GM21529 (cell line): ENCODE measurements at regions not wholly inside any gene's neighbourhood (a gene's known extent, or its start where the extent isn't known, plus 50 kb on each side); places are given as distances from the start of the nearest gene placed in this dataset.

Source experiments
- ATAC-seq: cut with Tn5 transposase; IDR thresholded peaks from one replicate; pipeline ENCODE4 v1.9.1; 2021; ENCODE audit not compliant: unreplicated experiment

DNA sequence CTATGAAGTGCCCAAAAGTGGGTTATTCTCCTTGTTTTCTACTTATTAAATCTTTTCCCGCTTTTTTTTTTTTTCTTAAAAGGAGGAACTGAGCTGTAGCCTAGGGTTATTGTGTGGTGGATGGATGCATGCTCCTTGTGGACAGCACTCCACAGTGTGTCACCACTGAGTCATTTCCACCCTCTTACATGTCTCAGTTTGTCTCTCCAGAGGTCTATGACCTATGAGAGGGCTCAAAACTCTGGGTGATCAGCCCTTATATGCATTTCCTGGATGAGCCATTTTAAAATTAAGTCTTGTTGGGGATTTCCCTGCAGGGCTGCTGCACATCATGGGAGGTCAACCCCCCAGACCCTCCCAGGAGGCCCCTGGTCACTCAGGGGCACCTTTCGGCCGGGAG, 102.2 kb upstream of the MOCS2 start:
- ATAC-seq = no peak

DNA sequence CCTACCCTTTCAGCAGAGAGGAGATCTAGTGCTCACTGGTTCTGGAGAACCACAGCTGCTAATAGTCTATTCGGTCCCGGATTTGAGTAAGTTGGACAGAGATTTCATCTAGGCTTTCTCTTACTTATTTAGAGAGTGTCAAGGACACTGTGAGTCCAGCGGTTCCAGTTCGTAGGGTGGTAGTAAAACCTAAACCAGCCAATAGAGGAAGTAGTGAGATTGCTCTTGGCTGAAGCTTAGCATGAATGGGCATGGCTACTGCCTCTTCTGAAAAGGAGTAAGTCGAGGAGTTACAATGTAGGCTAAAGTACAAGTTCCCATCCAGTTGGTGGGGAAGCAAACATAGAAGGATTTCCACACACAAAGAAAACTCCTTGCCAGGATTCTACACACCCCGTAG, 109.6 kb upstream of the MOCS2 start:
- no peak for ATAC-seq

DNA sequence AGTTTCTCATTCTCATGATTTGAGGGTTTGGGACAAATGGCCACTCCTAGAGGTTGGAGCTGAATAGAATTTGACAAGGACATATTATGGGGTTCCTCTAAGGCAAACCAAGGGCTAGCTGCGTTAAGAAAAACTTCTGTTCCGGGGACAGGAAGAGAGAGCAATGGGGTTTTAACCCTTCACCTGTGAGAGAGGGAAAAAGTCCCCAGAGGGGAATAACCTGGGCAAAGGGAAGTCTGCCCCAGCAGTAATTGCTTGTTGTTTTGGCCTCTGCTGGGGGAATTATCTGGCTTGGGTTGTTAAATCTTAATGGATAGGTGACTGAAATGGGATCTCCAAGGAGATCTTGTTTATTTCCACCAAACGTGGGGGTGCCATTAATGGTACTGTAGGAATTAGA, 110.1 kb upstream of the MOCS2 start:
- no peak for ATAC-seq

DNA sequence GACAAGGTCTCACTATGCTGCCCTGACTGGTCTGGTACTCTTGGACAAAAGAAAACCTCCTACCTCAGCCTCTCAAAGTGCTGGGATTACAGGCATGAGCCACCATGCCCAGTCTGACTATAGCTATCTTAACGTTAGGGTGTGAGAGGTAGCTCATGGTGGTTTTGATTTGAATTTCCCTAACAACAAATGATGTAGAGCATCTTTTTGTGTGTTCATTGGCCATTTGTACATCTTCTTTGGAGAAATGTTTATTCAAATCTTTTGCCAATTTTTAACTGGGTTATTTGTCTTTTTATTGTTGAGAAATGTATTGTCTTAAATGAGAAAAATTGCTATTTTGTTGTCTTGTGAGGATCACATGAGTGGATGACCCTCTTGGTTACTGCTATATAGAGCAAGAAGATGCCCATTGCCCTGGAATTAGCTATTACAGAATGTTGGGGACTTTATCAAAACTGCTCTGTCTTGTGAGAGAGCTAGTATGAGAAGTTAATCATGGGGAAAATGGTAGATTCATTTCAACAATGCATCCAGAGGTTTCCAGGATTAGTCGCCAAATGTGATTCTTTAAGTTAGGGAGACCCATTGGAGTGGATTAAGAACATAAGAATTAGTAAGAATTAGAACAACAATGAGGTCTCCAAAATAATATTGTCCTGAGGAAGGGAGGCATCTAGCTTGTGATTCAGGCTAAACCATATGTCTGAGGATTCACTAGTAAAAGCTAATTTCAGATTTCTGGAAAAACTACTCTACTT, 124.3 kb upstream of the MOCS2 start:
- ATAC-seq = no peak

DNA sequence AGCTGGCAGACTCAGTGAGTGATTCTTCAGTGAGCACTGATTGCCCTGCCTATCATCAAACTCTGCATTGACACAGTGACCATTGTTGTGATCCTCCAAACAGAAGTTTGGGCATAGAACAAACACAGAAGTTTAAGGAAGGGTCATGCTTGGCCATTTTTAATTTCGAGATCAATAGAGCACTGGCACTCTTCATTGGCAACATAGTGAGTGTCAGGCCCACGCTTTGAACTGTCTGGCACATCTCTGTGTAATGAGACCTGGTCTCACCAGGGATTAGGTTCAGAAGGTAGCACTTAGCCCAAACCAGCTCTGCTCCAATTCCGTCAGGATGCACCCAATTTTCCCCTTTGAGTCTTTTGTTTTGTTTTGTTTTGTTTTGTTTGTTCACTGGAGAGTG, 127.1 kb upstream of the MOCS2 start:
- ATAC-seq = no peak

DNA sequence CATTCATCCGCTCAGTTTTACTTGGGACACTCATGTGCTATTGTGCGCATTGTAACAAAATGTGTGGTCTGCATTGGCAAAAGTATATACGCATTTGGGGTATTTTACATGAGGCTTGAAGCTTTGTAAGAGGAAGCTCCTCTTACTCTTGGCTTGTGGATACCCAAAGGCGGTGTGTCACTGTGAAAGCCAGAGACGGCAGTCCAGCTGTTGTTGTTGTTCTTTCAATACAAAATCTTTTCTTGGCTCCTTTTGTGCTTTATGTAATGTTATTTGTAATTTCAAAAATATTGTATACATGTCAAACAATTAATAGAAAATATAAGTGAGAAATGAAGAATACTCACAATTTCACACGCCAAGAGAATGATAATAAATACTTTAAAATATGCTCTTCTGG, 128.3 kb upstream of the MOCS2 start:
- no peak for ATAC-seq

DNA sequence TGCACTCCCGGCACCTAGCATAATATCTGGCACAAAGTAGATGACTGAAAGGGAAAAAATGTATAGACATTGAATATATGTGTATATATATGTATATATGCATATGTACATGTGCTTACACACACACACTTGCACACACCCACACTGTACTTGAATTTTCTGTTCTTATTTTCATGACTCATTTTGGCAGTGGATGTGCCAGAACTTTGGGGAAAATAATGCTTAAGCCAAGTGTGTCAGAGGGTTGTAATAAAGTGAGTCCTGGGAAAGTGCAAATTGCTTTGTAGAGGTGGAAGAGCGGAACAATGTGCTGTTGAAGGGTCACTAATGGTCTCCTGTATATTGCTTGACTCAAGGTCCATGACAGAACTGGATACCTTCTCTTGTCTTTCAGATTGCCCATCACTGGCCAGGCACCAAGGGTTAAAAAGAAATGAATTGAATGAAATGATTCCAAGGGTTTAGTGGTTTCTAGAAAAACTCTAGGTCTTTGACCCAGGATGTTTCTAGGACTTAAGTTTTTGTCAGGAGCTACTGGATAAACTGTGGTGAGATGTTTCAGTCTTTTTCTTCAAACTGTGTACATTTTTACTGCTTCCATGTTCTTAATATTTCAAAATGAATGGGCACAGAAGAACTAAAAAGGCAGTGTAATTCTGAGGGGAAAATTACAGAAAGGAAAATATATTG, 129.9 kb upstream of the MOCS2 start:
- no peak for ATAC-seq

DNA sequence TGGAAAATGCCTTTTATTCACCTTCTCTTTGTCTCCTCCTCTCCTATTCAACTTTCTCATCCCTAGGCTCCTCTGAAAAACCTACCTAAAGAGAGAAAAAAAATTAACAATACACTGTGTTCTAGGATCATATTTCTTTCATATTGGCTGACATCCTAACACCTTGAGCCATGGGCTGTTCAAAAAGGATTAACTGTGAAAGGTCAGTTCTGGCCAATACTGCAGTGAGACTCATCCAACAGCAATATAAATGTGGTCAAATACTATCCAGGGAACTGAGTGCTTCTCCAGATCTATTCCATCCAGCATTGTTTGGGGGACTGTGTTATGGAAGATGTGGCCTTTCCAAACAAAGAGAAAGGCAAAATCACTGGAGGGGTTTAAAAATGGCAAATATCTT, 131.1 kb upstream of the MOCS2 start:
- ATAC-seq = no peak

DNA sequence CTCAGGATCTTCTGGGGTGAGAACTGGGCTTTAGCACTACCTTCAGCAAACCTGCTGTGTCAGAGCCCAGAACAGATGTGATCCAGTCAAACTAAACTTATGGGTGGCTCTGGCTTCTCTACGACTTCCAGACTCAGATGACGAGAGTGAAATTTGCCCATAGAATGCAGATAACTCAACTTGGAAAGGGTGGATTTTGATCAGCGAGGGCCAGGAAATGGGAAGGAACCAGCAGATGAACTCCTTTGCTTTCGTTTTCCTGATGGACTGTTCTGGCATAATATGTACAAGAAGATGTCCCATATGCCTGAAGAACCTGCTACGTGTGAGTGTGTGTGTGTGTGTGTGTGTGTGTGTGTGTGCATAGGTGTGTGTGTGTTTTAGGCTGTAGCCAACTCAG, 132.0 kb upstream of the MOCS2 start:
- ATAC-seq = no peak

DNA sequence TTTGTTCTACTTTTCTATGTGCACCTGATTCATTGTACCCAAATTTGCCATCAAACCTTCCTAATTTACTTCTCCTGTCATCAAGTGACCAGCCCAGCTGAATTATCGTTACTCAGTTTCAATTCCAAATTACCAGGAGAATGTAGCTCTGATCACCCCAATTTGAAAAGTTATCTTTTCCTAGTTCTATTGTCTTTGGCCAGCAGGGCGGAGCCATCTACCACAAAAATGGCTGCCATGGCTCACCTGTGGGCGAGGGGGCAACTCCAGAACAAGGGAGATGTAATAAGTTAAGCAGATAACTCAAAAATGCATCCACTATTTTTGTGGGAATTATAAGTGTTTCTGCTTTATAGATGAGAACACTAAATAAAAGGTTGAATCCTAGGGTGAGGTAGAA, 133.8 kb upstream of the MOCS2 start:
- no peak for ATAC-seq

DNA sequence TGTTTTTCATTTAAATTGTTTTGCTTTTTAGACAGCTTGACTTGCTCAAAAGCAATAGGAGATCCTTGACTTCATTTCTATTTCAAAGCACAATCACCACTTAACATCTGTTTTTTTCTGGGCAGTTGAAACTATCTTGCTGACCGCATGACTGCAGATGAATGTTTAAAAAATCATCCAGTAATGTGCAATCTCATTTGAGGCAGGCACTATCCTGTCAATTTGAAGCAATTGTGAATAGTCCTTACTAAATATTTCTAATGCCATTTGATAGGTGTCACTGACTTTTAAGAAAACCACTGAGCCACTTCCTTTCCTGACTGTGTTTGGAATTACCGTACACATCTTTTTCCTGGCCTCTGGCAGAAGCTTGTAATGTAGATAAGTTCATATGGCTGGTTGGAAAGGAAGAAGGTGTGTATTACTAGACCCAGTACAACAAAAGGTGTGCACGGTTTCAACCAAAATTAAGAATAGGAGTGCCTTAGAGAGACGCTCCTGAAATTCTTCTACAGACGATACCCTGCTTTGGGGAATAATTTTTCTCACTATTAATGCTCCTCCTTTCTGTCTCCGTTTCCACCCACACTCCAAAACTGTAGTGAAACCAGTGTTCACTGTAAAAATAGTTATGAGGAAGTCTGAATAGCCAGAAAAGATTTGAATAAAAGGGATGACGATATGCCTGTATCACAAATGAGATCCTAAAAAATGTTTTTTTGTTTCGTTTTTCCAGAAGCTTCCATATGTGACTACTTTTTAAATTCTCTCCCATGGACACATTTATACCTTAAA, 136.7 kb upstream of the MOCS2 start:
- no peak for ATAC-seq

DNA sequence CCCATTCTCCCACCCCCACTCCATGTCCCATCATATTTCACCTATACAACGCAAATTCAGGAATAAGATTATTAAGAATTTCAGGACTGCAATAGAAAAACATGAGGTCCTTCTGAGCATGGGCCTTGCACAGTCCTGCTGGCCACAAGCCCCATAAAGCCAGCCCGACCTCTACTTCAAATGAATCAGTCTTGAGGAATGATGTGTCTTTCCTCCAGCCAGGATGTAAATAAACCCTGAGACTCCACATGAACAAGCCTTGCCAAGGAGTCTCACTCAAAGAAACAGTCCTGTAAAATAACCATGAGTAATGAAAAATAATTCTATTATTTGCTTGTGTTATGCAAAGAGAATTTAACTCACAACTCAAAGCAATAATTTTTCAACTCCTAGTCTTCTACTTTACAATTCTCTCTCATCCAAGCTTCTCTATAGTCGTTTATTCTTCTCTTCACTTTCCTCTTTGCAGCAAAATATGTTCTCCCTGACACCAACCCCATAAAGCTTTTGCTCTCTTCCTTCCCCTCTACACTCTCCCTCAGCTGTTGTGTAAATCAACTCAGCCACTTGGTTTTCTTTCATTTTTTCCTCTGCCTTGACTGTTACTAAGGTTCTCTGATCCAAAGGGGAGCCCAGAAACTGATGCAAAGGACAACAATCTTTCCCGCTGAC, 140.1 kb upstream of the MOCS2 start:
- ATAC-seq = no peak

DNA sequence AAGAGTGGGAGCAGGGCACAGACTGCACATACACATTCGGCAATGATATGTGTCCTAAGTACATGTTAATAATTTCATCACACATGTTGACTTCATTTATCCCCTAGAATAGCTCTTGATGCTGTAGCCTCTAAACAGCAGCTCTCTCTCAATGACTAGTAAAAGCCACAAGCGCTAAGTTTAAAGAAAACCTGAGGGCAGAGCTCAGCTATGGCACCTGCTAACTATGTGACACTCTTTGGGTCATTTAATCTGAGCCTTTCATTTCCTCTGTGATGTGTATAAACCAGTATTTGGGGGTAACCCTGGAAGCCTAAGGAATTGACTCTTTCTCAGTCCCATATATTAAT, 140.6 kb upstream of the MOCS2 start:
- no peak for ATAC-seq

DNA sequence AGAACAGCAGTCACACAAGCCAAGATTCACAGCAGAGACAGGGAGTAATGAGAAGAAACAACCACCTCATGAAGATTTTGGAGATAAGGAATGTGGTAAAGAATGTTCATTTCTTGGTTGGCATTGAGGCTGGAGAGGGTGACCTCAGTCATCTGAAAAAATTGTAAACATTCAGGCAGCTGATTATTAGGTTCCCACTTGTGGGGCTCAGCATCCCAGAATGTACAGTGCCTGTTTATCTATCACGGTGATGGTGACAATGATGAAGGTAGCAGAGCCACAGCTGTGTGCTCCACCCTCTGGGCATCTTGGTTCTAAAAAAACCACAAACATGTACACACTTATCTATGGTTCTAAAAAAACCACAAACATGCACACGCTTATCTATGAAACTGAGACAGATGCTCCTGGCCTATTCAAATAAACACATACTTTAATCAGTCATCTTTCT, 143.9 kb upstream of the MOCS2 start:
- no peak for ATAC-seq

DNA sequence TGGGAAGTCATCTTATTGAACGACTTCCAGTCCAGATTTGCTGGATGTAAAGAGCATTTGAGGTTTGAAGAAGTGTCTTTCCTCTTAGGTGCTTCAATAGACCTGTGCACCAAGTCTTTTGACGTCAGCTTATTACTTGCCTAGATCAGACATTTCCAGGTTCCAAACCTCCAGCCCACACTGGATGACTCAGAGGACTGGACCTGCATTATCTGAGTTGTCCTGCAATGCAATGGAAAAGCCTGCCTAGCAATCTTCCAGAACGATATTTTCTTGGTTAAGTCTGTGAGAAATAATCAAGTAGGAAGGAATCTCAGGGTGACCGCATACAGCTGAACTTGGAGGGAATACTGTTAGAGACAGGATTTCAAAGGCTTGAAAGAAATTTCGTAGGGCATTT, 147.2 kb upstream of the MOCS2 start:
- no peak for ATAC-seq

DNA sequence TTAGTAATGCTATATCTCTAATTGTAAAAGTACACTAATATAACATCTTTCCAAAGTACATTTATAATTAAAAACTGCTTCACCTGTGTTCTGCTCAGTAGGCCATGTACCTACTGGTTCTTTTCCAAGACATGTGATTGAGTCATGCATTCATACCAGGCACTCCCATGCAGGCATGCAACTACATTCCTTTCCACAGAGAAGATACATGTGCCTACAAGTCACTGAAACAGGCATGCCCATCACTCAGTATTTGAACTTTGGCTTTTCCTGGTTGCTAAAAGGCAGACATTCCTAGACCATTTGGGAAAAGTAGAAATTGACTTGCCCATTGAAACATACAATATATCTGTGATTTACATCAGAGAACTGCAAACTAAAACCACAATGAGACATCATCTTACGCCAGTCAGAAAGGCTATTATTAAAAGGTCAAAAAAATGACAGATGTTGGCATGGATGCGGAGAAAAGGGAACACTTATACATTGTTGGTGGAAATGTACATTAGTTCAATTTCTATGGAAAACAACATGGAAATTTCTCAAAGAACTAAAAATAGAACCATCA, 148.3 kb upstream of the MOCS2 start:
- no peak for ATAC-seq

DNA sequence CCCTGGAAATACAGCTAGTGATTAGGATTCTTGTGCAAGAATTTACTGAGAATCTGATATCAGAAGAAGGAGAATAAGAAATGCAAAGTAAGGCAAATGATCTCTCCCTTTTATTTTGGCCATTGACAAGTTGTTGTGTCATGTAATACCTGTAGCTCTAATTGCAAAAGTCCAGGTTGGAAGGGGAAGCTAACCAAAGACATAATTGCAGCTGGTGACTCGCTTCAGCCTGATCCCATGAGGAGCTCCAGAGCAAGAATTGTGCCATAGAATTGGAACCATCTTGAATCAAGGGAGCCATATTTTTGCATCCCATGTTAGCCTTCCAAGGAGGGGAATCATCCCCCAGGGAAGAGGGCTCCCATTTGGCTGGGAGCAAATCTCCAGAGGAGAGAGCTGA, 149.6 kb upstream of the MOCS2 start:
- ATAC-seq = no peak

DNA sequence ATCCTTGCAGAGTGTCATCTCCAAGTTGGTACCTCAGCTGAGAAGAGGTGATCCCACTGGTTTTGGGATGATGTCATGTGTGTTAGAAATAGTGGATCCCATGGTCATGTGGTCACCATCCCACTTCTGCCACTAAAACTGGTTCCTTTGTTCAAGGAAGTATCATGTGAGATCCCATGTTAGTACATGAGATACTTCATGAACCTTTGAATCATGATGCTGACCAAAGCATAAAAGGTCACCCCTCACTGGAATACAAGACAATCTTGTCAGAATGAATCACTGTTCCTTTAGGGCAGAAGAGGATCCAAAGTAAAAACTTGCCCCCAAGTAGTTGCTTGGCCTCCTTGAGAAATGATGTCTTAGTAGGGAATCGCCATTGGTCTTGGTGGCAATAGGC, 150.9 kb upstream of the MOCS2 start:
- no peak for ATAC-seq

DNA sequence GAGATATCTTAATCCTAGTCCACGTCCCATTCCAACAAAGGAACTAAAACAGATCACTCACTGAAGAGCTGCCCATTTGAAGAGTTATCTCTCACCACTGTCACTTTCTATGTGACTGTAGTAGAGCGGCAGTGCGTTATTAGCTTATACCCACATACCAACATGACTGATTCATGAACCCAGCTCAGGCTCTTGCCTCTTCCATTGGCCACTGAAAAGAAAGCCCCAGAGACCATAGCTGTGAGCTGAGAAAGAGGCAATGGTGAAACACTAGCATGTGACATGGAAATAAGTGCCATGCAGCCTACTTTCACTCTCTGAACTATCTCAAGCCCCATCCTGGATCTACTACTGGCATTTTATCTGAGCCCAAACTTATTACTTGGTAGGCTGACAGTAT, 151.7 kb upstream of the MOCS2 start:
- no peak for ATAC-seq

DNA sequence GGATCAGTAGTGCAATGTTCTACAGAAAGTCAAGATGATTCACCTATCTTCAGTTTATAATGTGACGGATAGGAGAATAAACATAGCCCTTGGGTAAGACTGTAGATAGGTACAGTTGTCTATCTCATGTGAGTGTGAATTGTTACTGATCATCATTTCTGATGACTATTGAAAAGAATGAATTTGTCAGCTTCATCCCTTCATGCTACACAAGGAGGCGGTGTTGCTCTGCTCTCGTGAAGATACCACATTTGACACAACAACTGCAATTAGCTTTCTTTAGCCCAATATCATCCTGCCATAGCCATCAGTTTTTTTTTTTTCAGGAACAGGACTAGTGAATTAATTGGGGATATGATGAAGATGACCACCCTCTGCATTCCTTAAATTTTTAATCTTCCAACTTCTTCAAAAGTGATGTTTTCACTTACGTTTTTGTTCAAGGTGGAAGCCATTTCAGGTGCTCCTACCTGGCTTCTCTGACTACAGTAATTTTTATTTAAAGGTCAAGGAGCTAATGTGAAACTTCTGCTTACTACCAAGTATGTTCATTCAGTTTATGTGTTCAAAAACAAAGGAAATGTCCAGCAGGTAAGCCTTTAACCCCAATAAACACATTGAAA, 152.9 kb upstream of the MOCS2 start:
- ATAC-seq = no peak

DNA sequence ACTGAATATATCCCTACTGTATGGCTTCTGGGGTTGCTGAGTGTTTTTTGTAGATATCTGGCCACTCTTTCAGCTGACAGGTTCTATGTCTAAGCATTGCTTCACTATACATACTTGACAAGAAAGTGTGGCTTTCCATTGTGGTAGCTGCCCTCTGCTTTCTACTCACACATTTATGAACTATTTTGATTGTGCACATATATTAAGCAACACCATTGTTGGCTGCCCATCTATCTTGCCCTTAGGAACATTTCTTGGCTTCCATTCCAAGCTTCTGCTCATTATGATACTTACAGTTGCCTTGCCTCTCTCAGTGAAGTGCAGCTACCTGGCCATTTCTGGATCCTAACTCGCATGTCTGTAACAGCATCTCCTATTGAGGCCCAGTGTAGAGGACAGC, 153.6 kb upstream of the MOCS2 start:
- no peak for ATAC-seq
